ENCODE measurements at regions not wholly inside any gene's neighbourhood (a gene's known extent, or its start where the extent isn't known, plus 50 kb on each side); places are given as distances from the start of the nearest gene placed in this dataset.

DNA sequence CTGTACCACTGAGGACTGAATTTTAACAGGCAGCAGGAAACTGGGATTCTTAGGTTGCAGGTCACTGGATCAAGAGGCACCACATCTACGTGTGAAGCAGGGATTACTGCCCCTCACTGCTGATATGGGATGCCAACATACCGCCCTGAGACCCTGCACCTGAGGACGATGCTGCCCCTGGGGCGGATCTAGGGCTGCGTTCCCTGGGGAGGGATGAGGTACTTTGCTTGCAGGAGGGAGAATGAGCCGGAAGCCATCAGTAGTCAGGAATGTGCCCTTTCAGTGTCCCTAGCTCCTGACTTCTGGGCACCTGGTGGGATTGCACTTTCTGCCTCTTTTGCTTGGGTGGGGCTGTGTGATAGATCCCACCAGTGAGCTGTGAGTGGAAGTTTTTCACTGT, 122.8 kb downstream of the RPLP1 start:
- TF ChIP-seq POLR2AphosphoS5 (IDR thresholded peaks at IDR 0.05): no peak
- TF ChIP-seq POLR2A (IDR thresholded peaks at IDR 0.05): no peak

Data from prostate gland (tissue), 1 donor.